ENCODE measurements at regions not wholly inside any gene's neighbourhood (a gene's known extent, or its start where the extent isn't known, plus 50 kb on each side); places are given as distances from the start of the nearest gene placed in this dataset.

DNA sequence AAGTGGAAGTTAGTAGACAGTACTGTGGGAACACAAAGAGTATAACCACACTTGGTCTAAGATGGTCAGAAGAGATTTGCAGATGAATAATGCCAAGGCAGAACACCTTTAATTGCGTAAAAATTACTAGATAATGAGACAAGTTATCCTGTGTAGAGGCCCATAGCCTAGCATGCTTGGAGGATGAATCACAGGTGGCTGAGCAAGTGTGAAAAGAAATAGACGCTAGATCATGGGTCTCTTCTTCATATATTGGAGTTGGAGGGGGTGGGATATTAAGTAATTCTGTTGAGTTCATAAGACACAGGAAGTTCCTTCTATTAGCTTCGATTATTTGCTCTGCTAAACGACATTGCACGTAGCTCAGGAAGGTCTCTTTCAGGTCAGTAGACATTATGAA, 454.3 kb upstream of the LMO3 start:
- no peaks in the 10 kb centered on the region for H3K27me3 Mint-ChIP-seq (ENCODE audit: low read depth)
- no peak overlapping the region for H3K4me3 Mint-ChIP-seq
- ATAC-seq (no peak), DNase-seq (ENCODE audit: low spot score) (no peak)
- CTCF ChIA-PET, result no interaction called here
- POLR2A ChIA-PET, result no interaction called here
- no peak for TF ChIP-seq NFYB (CRISPR knock-in tag; conservative IDR thresholded peaks at IDR 0.05; ENCODE audit: low read depth)
- TF ChIP-seq, protein P1, sequence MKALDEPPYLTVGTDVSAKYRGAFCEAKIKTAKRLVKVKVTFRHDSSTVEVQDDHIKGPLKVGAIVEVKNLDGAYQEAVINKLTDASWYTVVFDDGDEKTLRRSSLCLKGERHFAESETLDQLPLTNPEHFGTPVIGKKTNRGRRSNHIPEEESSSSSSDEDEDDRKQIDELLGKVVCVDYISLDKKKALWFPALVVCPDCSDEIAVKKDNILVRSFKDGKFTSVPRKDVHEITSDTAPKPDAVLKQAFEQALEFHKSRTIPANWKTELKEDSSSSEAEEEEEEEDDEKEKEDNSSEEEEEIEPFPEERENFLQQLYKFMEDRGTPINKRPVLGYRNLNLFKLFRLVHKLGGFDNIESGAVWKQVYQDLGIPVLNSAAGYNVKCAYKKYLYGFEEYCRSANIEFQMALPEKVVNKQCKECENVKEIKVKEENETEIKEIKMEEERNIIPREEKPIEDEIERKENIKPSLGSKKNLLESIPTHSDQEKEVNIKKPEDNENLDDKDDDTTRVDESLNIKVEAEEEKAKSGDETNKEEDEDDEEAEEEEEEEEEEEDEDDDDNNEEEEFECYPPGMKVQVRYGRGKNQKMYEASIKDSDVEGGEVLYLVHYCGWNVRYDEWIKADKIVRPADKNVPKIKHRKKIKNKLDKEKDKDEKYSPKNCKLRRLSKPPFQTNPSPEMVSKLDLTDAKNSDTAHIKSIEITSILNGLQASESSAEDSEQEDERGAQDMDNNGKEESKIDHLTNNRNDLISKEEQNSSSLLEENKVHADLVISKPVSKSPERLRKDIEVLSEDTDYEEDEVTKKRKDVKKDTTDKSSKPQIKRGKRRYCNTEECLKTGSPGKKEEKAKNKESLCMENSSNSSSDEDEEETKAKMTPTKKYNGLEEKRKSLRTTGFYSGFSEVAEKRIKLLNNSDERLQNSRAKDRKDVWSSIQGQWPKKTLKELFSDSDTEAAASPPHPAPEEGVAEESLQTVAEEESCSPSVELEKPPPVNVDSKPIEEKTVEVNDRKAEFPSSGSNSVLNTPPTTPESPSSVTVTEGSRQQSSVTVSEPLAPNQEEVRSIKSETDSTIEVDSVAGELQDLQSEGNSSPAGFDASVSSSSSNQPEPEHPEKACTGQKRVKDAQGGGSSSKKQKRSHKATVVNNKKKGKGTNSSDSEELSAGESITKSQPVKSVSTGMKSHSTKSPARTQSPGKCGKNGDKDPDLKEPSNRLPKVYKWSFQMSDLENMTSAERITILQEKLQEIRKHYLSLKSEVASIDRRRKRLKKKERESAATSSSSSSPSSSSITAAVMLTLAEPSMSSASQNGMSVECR (CRISPR knock-in tag; IDR thresholded peaks at IDR 0.05; ENCODE audit: borderline replicate concordance), result no peak
- TF ChIP-seq, protein P2, sequence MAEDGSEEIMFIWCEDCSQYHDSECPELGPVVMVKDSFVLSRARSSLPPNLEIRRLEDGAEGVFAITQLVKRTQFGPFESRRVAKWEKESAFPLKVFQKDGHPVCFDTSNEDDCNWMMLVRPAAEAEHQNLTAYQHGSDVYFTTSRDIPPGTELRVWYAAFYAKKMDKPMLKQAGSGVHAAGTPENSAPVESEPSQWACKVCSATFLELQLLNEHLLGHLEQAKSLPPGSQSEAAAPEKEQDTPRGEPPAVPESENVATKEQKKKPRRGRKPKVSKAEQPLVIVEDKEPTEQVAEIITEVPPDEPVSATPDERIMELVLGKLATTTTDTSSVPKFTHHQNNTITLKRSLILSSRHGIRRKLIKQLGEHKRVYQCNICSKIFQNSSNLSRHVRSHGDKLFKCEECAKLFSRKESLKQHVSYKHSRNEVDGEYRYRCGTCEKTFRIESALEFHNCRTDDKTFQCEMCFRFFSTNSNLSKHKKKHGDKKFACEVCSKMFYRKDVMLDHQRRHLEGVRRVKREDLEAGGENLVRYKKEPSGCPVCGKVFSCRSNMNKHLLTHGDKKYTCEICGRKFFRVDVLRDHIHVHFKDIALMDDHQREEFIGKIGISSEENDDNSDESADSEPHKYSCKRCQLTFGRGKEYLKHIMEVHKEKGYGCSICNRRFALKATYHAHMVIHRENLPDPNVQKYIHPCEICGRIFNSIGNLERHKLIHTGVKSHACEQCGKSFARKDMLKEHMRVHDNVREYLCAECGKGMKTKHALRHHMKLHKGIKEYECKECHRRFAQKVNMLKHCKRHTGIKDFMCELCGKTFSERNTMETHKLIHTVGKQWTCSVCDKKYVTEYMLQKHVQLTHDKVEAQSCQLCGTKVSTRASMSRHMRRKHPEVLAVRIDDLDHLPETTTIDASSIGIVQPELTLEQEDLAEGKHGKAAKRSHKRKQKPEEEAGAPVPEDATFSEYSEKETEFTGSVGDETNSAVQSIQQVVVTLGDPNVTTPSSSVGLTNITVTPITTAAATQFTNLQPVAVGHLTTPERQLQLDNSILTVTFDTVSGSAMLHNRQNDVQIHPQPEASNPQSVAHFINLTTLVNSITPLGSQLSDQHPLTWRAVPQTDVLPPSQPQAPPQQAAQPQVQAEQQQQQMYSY (CRISPR knock-in tag; IDR thresholded peaks at IDR 0.05), result no peak
- no peak for TF ChIP-seq OVOL2 (CRISPR knock-in tag; IDR thresholded peaks at IDR 0.05; ENCODE audit: borderline replicate concordance)
- TF ChIP-seq SOX15 (CRISPR knock-in tag; IDR thresholded peaks at IDR 0.05), result no peak
- no peak for TF ChIP-seq RELA (CRISPR knock-in tag; IDR thresholded peaks at IDR 0.05; ENCODE audit: borderline replicate concordance)
- TF ChIP-seq, protein P3, sequence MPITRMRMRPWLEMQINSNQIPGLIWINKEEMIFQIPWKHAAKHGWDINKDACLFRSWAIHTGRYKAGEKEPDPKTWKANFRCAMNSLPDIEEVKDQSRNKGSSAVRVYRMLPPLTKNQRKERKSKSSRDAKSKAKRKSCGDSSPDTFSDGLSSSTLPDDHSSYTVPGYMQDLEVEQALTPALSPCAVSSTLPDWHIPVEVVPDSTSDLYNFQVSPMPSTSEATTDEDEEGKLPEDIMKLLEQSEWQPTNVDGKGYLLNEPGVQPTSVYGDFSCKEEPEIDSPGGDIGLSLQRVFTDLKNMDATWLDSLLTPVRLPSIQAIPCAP (CRISPR knock-in tag; IDR thresholded peaks at IDR 0.05), result no peak
- TF ChIP-seq, protein P4, sequence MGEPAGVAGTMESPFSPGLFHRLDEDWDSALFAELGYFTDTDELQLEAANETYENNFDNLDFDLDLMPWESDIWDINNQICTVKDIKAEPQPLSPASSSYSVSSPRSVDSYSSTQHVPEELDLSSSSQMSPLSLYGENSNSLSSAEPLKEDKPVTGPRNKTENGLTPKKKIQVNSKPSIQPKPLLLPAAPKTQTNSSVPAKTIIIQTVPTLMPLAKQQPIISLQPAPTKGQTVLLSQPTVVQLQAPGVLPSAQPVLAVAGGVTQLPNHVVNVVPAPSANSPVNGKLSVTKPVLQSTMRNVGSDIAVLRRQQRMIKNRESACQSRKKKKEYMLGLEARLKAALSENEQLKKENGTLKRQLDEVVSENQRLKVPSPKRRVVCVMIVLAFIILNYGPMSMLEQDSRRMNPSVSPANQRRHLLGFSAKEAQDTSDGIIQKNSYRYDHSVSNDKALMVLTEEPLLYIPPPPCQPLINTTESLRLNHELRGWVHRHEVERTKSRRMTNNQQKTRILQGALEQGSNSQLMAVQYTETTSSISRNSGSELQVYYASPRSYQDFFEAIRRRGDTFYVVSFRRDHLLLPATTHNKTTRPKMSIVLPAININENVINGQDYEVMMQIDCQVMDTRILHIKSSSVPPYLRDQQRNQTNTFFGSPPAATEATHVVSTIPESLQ (CRISPR knock-in tag; IDR thresholded peaks at IDR 0.05), result no peak
- TF ChIP-seq, protein P5, sequence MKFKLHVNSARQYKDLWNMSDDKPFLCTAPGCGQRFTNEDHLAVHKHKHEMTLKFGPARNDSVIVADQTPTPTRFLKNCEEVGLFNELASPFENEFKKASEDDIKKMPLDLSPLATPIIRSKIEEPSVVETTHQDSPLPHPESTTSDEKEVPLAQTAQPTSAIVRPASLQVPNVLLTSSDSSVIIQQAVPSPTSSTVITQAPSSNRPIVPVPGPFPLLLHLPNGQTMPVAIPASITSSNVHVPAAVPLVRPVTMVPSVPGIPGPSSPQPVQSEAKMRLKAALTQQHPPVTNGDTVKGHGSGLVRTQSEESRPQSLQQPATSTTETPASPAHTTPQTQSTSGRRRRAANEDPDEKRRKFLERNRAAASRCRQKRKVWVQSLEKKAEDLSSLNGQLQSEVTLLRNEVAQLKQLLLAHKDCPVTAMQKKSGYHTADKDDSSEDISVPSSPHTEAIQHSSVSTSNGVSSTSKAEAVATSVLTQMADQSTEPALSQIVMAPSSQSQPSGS (CRISPR knock-in tag; IDR thresholded peaks at IDR 0.05; ENCODE audit: borderline replicate concordance, low read depth), result no peak
- no peak for TF ChIP-seq SP1 (CRISPR knock-in tag; conservative IDR thresholded peaks at IDR 0.05)
- TF ChIP-seq ZNF138 (CRISPR knock-in tag; conservative IDR thresholded peaks at IDR 0.05), result no peak
- TF ChIP-seq FOXP1 (CRISPR knock-in tag; IDR thresholded peaks at IDR 0.05; ENCODE audit: borderline replicate concordance), result no peak
- no peak for TF ChIP-seq PRRX2 (CRISPR knock-in tag; IDR thresholded peaks at IDR 0.05)
- TF ChIP-seq GRHL2 (CRISPR knock-in tag; IDR thresholded peaks at IDR 0.05; ENCODE audit: insufficient replicate concordance, severe bottlenecking), result no peak
- no peak for TF ChIP-seq ZNF232 (CRISPR knock-in tag; IDR thresholded peaks at IDR 0.05)
- no peak for TF ChIP-seq EMX1 (CRISPR knock-in tag; IDR thresholded peaks at IDR 0.05)
- no peak overlapping the region for H3K27ac Mint-ChIP-seq
- H3K4me1 Mint-ChIP-seq, result no peaks in the 10 kb centered on the region; the same call in 1 of the 2 replicates
- no peaks in the 10 kb centered on the region for H3K9me3 Mint-ChIP-seq
- H3K36me3 Mint-ChIP-seq, result no peaks in the 10 kb centered on the region
